ENCODE measurements at regions not wholly inside any gene's neighbourhood (a gene's known extent, or its start where the extent isn't known, plus 50 kb on each side); places are given as distances from the start of the nearest gene placed in this dataset.

- Histone ChIP-seq H3K4me3 (replicated peaks; ENCODE audit: insufficient read depth, low read length) (no peak overlapping the region), H3K27ac (replicated peaks) (no peak overlapping the region), H3K27me3 (ENCODE audit: insufficient read depth, poor library complexity, severe bottlenecking) (peaks cover 2% of the 10 kb centered on the region)
- DNase-seq (ENCODE audit: low read depth in 1 of 2, low spot score in 1 of 2), result no peak
- TF ChIP-seq GABPA (IDR thresholded peaks at IDR 0.05; ENCODE audit: low read depth) (no peak), SPI1 (IDR thresholded peaks at IDR 0.05; ENCODE audit: borderline replicate concordance, low read depth) (no peak)
Observed at GRCh38 chr9:7236186-7236585, 478.4 kb downstream of the KDM4C start.

GRCh38 chr9:7234144-7234543, 476.4 kb downstream of the KDM4C start:
- no peak for TF ChIP-seq REST (IDR thresholded peaks at IDR 0.05; ENCODE audit: insufficient replicate concordance, low read depth)
- TF ChIP-seq, protein P1, sequence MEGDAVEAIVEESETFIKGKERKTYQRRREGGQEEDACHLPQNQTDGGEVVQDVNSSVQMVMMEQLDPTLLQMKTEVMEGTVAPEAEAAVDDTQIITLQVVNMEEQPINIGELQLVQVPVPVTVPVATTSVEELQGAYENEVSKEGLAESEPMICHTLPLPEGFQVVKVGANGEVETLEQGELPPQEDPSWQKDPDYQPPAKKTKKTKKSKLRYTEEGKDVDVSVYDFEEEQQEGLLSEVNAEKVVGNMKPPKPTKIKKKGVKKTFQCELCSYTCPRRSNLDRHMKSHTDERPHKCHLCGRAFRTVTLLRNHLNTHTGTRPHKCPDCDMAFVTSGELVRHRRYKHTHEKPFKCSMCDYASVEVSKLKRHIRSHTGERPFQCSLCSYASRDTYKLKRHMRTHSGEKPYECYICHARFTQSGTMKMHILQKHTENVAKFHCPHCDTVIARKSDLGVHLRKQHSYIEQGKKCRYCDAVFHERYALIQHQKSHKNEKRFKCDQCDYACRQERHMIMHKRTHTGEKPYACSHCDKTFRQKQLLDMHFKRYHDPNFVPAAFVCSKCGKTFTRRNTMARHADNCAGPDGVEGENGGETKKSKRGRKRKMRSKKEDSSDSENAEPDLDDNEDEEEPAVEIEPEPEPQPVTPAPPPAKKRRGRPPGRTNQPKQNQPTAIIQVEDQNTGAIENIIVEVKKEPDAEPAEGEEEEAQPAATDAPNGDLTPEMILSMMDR (IDR thresholded peaks at IDR 0.05; ENCODE audit: insufficient read depth, low read length), result peak; percentile 17

GRCh38 chr9:7229571-7229970, 471.8 kb downstream of the KDM4C start:
- TF ChIP-seq REST (IDR thresholded peaks at IDR 0.05; ENCODE audit: insufficient replicate concordance, low read depth) (no peak), SPI1 (IDR thresholded peaks at IDR 0.05; ENCODE audit: borderline replicate concordance, low read depth) (no peak), GABPA (IDR thresholded peaks at IDR 0.05; ENCODE audit: low read depth) (no peak), POLR2AphosphoS5 (IDR thresholded peaks at IDR 0.05; ENCODE audit: low read depth) (no peak)
- TF ChIP-seq, protein P1 (IDR thresholded peaks at IDR 0.05; ENCODE audit: insufficient read depth, low read length), result no peak
- Histone ChIP-seq H3K4me3 (replicated peaks; ENCODE audit: insufficient read depth, low read length) (no peak overlapping the region), H3K27me3 (ENCODE audit: insufficient read depth, poor library complexity, severe bottlenecking) (no peaks in the 10 kb centered on the region), H3K27ac (replicated peaks) (no peak overlapping the region)
- no peak for DNase-seq (ENCODE audit: low read depth in 1 of 2, low spot score in 1 of 2)

More at GRCh38 chr9:7234144-7234543, 476.4 kb downstream of the KDM4C start:
- no peak overlapping the region for H3K4me3 ChIP-seq (replicated peaks; ENCODE audit: insufficient read depth, low read length)
- DNase-seq (ENCODE audit: low read depth in 1 of 2, low spot score in 1 of 2), result peak; percentile 15 to 18
- no peak overlapping the region for H3K27ac ChIP-seq (replicated peaks)
- H3K27me3 ChIP-seq (ENCODE audit: insufficient read depth, poor library complexity, severe bottlenecking), result peaks cover 2% of the 10 kb centered on the region

- TF ChIP-seq, protein P1 (IDR thresholded peaks at IDR 0.05; ENCODE audit: insufficient read depth, low read length), result no peak
- TF ChIP-seq POLR2AphosphoS5 (IDR thresholded peaks at IDR 0.05; ENCODE audit: low read depth), result no peak
- no peak for TF ChIP-seq REST (IDR thresholded peaks at IDR 0.05; ENCODE audit: insufficient replicate concordance, low read depth)
- no peak overlapping the region for H3K4me3 ChIP-seq (replicated peaks; ENCODE audit: insufficient read depth, low read length)
- H3K27ac ChIP-seq (replicated peaks), result no peak overlapping the region
- no peak for DNase-seq (ENCODE audit: low read depth in 1 of 2, low spot score in 1 of 2)
- no peaks in the 10 kb centered on the region for H3K27me3 ChIP-seq (ENCODE audit: insufficient read depth, poor library complexity, severe bottlenecking)
Observed at GRCh38 chr9:7228726-7229125, 471.0 kb downstream of the KDM4C start.

Measured in HL-60 (cell line).